GM18907 (cell line): ENCODE measurements at regions not wholly inside any gene's neighbourhood (a gene's known extent, or its start where the extent isn't known, plus 50 kb on each side); places are given as distances from the start of the nearest gene placed in this dataset.

ENCODE experiments used
- ATAC-seq: cut with Tn5 transposase; IDR thresholded peaks from one replicate; pipeline ENCODE4 v1.9.1; 2021; ENCODE audit warnings: mild to moderate bottlenecking, moderate library complexity; ENCODE audit not compliant: unreplicated experiment

DNA sequence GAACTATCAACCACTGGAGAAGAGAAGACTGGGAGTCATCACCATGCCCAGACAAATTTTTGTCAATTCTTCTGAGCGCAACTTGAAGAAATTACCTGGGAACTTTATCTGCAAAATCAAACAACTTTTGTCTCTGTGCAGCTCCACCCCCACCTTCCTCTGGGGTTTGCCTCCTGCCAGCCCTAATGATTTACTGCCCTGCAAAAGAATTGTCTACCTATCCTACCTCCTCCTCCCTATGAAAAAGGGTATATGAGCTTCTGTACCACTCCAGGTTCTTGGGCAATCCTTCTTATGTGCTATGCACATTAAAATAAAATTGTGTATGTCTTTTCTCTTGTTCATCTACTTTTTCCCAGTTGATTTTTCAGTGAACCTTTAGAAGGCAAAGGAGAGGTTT is 191.9 kb downstream of the URB2 start:
- no peak for ATAC-seq

DNA sequence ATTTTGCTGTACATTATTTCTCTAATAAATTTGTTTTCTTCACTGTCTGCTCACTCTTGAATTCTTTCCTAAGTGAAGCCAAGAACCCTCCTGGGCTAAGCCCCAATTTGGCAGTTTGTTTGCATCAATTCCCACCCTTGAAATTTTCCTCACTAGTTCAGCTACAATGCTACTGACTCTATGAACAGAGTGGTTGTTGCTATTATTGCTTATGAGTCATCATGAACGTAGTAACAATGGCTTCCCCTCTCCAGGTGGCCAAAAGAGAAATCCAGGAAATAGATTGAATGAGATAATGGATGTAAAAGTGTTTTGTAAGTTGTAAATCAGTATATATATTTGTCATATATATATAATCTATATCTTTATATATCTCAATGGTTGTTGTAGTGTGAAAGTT is 193.0 kb downstream of the URB2 start:
- no peak for ATAC-seq

DNA sequence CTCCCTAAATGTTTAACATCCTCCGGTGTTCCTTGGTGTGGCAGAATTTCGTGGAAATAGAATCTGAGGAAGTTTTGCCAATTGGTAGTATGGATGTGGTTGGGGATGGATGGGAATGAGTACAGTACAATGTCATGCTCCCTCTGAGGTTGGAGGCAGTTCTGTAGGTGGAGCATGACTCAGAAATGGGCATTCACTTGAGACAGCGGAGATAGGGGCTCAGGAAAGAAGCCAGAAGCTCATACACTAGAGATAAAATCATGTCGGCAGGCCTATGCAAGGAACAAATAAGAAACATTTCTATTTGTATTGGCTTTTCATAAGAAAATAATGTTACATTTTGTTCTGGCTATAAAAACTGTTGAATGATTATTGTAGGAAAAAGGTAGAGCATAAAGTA is 196.0 kb downstream of the URB2 start:
- no peak for ATAC-seq

DNA sequence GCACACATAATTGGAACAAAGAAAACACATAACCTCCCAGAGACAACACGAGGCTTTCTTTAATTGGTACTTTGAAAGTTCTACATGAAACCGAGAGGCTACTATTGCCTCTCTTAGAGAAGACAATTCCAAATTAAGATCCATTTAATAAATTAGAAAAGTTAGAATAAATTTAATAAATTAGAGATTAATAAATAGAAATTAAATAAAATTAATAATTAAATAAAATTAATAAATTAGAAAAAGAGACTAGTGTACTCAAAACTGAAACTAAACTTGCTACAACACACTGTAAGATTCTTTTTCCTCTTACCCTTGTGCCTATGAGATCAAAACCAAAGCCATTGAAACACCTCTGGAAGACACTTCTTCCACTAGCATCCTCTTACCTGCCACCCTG is 199.0 kb downstream of the URB2 start:
- ATAC-seq: no peak

DNA sequence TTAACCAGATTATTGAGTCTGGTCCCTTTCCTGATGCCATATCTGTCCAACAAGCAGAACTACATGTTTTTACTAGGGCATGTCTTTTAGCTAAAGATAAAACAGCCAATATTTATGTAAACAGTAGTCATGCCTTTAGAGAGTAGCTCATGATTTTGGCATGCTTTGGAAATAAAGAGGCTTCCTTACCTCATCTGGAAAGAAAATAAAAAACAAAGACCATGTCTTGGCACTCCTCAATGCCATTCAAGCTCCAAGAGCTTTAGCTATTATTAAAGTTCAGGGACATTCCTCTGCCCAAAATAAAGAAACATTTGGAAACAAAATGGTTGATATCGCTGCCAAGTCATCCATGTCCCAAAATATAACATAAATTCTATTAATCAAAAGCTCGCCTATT is 202.4 kb downstream of the URB2 start:
- no peak for ATAC-seq

DNA sequence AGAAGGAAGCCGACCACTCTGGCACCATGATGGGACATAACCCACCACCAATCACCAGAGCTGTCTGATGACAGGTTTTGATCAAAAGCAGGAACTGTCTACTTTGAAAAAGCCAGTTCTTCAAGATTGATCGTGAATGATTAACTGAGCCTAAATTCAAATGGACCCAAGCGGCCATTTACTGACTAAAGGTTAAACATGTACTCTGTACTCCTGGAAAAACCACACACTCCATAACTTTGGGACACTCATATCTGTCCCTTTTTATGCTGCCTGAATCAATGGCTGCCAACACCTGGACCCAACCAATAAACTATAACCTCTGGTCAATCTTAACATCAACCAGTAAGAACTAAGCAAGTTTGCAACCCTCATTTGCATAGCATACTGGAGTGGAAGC is 206.6 kb downstream of the URB2 start:
- ATAC-seq: no peak

DNA sequence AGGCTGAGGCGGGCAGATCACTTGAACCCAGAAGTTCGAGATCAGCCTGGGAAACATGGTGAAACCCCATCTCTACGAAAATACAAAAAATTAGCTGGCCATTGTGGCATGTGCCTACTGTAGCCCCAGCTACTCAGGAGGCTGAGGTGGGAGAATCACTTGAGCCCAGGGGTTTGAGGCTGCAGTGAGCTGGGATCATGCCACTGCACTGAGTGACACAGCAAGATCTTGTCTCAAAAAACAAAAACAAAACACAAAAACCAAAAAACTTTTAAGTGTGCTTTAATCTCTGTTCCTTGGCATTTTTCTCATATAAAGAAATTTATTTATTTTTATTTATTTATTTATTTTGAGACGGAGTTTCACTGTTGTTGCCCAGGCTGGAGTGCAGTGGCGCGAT is 208.2 kb downstream of the URB2 start:
- ATAC-seq: no peak

DNA sequence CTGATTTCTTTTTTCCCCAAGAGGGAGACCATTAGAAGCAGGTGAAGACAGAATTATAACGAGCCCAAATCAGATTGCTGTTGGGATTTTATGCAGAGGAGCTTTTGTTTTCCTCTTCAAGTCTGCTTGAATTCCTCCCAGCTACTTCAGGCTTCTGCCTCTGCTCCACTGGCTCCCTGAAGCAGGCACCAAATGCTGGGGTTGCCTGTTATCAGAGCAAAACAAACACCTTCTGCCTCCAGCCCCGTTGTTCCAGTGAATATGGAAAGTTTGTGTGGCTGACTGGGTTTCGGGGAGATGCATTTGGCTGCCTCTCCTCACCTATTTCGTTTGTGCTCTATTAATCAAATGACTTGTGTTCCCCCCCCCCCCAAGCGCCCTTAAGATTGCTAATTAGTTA is 209.2 kb downstream of the URB2 start:
- ATAC-seq: no peak

DNA sequence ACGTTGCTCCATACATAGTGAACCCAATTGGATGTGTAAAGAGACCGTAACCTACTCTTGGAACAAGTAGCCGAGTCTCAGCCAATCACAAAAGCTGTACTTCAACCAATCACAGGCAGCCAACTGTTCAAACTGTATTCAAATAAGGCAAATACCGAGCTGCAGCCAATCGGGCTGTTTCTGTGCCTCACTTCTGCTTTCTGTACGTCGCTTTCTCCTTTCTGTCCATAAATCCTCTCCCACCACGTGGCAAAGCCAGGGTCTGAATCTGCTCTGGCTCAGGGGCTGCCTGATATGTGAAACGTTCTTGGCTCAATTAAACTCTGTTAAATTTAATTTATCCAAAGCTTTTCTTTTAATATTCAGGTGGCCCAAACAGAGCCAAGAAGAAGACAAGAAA is 210.3 kb downstream of the URB2 start:
- ATAC-seq: no peak

DNA sequence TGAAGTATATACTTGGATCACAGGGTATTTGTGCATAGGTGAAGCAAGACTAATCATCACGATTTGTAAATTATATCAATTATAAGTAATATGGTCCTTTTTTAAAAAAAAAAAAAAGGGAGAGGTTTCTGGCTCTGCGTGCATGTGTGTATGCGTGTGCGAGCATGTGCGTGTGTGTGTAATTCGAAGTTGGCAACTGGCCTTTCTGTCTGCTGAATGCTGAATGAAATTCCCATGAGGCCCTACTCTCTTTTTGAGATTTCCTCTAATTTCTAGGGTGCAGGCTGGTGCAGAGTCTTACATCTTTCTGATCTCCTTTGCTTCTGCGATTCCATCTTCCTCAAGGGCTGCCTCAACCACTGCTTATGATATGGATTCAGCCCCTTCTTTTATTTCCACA is 212.2 kb downstream of the URB2 start:
- no peak for ATAC-seq

DNA sequence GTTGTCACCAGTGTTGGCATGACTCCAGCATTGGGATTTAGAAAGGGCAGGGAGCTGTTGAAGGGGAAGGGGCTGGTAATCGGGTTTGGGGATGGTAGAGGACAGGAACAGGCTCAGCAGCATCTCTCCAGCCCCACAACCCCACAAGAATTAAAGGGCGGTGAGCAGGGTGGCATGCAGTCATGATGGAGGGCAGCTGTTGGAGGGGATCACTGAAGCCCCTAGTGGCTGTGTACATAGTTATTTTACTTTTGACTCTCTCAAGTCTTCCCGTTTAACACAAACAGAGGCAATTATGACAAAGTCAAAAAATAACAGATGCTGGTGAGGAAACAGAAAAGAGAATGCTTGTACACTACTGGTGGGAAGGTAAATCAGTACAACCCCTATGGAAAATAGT is 213.8 kb downstream of the URB2 start:
- no peak for ATAC-seq

DNA sequence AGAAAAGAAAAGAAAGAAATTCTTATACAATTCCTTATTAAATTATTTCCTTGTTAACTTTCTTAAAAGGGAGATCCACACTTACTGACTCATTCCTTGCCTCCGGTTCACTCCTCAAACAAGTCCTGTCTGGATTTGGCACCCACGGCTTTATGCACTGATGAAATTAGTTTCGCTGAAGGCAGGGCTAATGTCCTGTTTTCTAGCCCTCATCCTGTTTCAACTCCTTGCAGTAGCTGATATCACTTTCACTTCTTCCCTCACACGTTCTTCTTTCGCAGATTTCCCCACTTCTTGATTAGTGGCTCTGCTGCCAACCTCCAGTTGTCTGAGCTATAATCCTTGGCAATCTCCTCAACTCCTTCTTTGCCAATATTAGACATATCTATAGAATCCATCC is 215.2 kb downstream of the URB2 start:
- no peak for ATAC-seq

DNA sequence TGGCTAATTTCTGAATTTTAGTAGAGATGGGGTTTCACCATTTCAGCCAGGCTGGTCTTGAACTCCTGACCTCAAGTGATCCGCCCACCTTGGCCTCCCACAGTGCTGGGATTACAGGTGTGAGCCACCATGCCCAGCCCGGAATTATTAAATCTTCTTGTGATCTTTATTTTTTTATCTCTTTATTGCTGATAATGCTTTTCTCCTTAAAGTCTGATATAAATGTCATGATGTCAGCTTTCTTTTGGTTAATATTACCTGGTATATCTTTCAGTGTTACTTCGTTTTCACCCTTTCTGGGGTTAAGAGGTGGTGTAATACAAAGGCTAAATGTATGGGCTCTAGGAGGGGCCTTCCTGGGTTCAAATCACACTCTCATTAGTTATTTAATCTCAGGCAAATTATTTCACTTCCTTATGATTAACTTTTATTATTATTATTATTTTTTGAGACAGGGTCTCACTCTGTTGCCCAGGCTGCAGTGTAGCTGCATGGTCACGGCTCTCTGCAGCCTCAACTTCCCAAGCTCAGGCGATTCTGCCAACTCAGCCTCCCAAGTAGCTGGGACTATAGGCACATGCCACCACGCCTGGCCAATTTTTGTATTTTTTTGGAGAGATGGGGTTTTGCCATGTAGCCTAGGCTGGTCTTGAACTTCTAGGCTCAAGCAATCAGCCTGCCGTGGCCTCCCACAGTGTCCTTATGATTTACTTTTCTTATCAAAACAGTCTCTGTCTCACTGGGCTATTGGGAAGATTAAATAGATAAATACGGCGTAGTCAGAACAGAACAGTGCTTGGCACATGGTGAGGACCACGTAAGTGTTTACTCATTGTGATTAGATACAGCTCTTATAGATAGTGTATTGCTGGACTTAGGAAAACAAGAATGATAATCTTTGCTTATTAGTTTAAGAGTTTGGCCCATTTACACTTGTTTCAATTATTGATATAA is 216.5 kb downstream of the URB2 start:
- ATAC-seq: no peak

DNA sequence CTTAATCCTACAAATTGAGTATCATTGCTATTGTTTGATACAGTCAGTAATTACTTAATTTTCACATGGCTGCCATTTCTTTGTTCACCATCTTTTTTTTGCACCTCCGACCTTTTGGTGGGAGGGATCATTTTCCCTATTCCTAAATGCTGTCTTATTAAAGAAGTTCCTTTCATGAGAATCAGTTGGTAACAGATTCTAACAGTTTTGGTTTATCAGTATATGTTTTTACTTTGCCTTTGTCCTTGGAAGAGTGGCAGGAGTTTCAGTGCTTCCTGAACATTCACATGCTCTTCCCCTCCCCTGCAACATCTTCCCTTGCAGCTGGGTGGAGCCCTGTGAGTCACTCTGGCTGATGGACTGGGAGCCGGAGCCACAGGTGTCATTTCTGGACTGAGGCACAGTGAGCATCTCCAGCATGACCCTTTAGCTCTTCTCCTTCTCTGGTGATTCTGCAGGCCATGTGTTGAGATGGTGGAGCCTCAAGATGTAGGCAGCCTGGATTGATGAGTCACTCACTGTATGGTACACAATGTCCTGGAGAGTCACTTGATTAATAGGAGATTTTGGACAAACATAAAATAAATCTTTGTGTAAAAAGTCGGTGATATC is 217.7 kb downstream of the URB2 start:
- ATAC-seq: no peak

DNA sequence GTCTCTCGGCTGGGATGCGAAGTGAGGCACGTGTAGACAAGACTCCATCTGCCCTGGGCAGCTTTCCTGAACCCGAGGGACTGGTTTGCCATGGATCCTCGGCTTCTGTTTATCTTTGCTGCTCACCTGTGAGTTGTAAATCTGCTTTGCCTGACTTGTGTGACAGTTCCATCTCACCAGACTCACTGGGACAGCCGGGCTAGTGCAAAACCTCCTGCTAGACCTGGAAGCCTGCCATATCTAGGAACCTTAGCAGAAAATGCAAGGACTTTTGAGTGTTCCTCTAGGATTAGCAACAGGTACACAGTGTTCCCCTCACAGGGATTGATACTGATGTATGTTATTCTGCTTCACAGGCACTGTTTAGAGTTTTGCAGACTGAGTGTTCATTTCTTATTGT is 218.6 kb downstream of the URB2 start:
- ATAC-seq: no peak

DNA sequence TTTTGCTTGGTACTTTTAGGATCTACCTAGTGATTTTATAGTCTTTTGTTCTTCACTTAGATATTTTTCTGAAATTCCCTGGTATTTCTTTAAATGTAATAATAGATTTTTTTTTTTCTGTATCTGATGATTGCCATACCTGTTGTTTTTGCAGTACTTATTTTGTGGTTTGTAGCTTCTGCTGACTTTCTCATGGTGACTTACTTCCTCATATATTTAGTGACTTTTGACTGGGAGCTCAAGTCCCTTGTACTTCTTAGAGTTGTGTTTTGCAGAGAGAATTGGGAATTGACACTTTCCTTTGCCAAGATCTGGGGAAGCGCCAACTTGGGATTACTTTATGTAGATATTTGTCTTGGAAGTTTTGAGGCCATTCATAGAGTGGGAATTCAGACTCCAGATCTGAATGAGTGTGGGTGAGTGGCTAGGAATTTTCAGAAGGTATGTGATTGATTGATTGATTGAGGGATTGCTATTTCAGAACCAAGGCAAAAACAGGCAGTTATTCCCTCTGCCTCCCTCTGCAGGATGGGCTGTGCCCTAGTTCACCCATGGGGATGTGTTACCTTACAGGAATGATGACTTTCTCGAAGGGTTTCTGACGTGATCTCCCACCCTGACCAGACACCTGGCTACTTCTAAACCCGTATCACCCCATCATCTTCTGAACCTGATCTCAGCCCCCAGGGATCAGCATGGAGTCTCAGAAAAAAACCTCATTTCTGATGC is 219.5 kb downstream of the URB2 start:
- ATAC-seq: no peak

DNA sequence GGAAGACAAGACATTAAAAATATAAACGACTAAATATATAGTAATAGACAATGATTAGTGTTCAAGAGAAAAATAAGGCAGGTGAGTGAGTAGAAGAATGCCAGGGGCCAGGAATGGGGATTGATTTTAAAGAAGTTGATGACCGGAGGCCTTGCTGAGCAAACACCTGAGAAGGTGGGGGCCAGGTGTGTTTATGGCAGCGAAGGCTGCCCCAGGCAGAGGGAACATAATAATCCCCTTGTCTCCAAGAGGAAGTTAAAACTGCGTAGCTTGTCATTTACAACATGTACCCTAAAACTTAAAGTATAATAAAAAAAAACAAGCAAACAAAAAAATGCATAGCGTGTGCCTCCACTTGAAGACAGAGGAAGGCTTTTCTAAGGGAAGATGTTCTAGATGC is 220.3 kb downstream of the URB2 start:
- ATAC-seq: no peak

DNA sequence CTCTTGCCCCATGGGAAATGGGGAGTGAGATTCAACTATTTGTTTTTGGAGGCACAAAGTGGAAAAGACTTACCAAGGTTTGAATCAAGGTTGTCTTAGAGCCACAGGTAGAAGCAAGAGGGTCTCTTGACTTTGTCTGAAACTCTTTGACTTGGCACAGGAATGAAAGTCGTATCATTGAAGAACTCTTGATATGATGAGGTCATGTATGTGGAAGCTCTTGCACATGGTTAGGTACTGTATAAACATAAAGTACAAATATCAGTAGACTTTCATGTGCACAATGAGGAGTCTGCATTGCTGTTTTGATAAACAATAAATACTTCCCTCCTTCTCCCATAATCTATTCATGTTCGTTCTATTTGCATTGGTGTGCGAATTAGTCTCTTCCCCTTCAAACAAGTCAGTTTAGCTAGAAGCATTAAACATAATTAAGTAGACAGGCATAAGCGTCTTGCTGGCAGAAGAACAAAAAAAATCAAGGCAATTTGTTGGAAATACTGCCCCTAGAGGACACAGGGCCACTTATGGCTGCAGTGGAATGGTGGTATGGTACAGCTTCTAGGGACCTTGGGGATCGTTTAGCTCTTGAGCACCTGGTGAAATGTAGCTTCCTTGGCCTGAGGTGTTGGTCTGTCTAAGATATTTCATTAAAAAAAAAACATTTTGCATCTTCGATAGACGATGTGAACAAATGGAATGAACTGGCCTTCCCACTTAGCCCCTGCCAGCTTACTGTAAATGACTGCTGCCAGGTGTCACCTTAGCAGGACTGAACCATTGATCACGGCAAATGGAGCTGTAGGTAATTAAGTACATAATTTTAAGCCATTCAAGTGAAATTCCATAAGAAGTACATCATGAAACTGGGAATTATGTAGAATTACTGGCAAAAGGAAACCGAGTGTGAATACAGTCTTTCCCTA is 218.0 kb upstream of the GALNT2 start:
- ATAC-seq: no peak

DNA sequence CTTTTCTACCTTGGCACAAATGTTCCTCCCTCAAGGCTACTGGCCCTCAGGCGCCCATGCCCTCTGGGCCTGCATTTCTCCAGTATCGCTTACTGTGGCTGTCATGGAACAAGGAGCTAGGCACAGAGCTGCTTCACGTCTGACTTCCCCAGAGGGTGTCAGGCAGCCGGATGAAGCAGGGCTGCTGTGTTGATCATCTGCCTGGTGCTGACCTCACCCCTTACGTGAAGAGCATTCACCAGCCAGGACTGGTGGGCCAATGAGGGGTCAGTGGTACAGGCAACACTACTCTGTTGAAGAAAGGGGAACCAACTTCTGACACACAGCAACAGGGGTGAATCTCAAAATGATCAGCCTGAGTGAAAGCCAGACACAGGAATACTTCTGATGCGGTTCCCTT is 215.5 kb upstream of the GALNT2 start:
- ATAC-seq: no peak

DNA sequence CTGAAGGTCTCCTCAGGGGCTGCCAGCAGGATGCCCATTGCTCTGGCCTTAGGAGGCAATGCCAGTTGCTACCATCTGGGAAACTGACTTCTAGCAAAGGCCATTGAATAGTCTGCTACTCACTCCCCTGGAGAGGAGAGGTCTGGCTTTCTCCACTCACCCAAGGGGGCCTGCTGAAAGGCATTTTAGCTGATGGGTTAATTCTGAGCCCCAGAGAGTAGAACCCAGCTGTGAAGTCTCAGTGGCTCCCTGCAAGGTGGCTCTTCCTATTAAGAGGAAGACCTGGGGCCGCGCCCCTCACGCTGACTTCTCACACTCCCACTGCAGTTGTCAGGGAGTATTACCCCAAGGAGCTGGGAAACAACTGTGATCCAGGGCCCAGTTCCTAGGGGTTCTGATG is 213.3 kb upstream of the GALNT2 start:
- no peak for ATAC-seq

DNA sequence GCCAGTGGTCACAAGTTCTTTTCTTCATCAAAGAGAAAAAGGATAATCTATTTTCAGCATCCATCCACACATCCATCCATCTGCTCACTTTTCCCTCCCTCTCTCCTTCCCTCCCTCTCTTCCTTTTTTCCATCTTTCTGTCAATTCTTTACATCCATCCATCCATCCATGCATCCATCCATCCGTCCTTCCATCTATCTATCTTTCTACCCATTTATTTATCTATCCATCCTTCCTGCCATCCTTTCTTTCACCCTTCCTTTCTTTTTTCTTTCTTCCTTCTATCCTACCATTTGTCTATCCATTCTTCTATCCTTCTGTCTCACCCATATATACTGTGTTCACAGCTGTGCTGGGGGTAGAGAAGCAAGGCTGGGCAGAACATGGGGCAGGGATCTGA is 212.4 kb upstream of the GALNT2 start:
- no peak for ATAC-seq
